HPDE6-E6E7 (cell line): ENCODE measurements at regions not wholly inside any gene's neighbourhood (a gene's known extent, or its start where the extent isn't known, plus 50 kb on each side); places are given as distances from the start of the nearest gene placed in this dataset.
"Not testable (repeated sequence)": the region's sequence is repeated elsewhere in the genome, so short reads cannot be mapped to it uniquely, and the experiment has no call there.

Source experiments
- DNase-seq: peaks from one replicate; pipeline ENCODE4 v3.0.0; 2011; ENCODE audit warnings: missing footprints; ENCODE audit errors: extremely low spot score

DNA sequence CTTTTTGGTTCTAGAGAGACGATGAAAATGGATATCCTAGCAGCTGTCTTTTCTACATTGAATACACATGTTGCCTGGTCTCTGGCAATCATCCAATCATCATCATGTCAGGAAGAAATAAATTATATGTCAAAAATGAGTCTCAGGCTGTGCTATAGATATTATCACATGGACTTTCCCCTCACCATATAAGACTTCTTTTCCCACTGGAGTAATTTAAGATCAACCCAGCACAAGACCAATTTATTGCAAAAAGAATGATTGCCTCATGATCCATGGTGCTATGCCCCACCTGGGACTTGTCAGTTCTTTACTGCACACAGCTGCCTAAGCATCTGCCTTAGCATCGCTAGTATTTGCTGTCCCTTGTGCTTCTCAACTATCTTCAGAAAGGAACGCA lies 783.7 kb upstream of the TMEFF2 start:
- no peak for DNase-seq

DNA sequence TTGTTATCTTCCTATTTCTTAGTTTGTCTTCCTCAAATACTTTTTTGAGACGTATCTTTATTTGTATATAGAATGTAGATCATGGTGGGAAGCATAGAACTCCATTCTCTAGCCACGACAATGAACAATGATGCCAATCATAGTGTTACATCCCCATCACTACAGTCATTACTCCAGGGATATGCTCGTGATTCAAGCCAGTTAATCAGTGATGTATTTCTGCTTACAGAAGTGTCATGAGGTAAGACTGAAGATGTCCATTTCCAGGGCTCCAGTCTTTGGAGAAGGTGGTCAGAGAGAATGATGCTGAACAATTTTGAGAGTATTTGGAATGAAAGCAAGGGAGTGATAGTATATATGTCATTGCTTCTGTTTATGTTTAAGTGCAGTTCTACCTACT lies 777.2 kb upstream of the TMEFF2 start:
- DNase-seq, result no peak

DNA sequence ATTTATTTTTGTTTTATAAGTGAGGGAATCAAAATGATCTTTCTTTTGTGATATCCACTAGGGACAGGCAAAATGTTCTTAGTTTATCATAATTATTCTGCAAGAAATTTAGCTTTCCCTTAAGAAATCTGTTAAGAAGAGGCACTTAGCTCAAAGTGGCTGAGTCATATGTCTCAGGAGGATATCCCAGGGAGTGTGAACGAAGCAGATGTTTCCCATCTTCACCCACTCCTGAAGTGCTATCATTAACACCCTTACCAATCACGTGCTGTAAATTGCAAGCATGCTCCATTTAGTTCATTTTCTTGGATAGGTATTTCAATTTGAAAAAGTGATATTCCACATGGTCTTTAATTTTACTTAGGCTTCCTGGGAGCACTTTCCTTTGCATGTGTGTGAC lies 774.3 kb upstream of the TMEFF2 start:
- no peak for DNase-seq

DNA sequence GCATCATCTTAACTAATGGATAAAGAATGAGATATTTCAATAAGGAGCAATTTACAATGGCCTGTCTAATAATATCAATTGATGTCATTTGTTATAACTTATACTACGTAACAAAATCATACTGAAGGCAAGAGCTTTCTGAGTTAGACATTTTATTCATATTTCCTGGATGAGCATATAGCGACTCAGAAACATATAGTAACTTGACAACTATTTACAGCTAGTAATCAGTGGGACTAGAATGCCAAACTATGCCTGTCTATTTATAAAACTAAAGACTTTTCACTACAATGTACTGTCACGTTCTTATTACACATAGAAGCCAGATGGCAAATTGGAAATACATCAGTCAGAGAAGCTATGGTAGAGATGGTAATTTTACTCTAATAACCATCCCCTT lies 766.2 kb upstream of the TMEFF2 start:
- DNase-seq, result no peak

DNA sequence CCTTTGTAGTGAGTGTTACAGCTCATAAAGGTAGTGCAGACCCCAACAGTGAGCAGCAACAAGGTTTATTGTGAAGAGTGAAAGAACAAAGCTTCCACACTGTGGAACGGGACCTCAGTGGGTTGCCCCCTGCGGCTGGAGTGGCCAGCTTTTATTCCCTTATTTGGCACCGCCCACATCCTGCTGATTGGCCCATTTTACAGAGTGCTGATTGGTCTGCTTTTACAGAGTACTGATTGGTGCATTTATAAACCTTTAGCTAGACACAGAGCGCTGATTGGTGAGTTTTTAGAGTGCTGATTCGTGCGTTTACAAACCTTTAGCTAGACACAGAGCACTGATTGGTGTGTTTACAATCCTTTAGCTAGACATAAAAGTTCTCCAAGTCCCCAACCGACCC lies 763.9 kb upstream of the TMEFF2 start:
- DNase-seq, result not testable (repeated sequence)

DNA sequence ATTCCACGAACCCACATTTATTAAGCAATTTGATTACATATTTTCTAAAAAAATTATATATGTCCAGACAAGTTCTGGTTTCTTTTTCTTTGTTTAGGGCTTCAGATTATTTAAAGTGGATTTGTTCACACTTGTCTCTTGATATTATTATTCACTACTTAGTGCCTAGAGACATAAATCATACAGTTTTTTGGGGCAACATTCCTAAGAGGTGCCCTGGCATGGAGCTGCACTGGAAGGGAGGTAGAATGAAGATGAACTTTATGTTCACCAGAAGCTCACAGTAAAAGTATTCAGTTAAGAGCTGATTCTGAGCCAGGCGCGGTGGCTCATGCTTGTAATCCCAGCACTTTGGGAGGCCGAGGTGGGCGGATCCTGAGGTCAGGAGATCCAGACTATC lies 762.7 kb upstream of the TMEFF2 start:
- peak; percentile 46 for DNase-seq

DNA sequence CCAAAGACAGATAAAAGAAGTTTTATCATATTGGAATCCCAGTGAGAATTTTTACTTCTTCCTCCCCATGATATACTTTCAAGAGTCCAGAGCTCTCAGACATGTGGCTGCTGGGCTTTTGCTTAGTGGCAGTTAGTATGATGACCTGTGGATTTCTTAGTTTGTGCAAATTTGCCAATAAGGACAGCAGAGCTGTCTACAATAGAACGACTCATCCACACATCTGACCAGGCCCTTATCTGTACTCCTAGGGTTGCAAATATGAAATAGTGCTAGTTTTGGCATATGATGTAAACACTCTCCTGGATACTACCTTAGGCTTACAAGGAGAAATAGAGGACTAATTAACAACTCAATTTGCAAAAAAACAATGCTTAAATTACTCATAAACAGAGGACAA lies 758.4 kb upstream of the TMEFF2 start:
- no peak for DNase-seq

DNA sequence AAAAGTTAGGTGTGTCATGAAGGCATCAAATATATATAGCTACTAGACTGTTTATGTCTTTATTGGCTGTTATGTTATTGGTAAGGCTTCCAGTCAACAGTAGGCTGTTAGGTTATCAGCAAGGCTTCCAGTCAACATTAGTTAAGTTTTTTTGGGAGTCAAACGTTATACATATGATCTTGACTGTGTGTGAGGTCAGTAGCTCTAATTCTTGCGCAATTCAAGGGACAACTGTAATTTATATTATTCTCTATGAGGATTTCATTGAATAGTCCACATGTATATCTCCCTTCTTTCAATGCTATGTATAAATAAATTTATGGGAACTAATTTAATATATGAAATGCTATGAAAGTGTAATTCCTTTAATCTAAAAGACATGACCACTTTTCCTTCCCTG lies 757.5 kb upstream of the TMEFF2 start:
- DNase-seq, result no peak

DNA sequence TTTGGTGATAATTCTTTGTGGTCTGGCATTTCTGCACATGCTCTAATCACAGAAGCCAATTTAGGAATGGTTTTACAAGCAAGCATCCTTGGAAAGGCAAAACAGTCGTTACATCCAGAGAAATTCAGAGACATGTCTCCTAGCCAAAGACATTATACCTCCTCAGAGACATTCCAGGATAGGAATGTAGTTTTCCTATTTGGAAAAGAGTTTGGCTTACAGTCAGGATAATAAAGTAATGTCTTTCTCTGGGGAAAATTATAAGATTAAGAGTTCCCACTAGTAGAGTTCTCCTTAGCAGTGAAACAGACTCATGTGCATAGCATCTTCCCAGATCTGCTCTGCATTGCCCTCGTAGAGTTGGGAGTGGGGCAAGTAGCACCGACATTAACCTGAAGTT lies 753.6 kb upstream of the TMEFF2 start:
- DNase-seq, result no peak

DNA sequence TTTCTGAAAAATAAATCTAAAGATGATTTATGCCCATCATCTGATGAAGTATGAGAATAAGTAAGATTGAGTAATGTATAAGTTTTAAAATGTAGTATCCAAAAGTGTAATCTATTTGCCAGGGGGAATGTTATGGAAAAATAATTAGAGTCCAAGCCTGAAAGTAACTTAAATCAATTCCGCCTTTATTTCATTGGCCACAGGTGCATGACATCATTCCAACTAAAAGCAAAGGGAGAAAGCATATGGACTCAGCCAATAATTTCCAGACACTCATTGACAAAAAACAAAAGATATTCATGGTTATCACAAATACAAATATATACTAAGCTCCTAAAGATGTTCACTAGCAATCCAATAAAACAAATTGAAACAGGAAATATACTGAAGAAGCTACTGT lies 752.6 kb upstream of the TMEFF2 start:
- DNase-seq, result no peak

DNA sequence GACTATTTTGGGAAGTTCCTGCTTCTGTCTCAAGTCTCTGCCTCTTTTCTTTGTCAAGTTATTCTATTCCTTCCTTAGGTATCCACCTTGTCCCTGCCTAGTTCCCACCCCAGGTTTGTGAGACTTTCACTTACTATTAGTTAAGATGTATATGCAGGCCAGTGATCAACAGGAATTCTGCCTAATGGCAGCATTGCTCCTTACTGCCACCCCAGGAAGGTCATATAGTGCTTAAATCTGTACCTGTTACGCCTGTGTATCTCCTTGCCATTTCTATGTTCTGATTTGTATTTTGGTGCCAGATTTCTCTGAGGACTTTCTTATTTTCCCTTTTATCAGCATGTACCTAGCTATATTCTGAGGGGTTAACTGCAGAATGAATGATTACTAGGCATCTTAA lies 746.0 kb upstream of the TMEFF2 start:
- DNase-seq, result no peak

DNA sequence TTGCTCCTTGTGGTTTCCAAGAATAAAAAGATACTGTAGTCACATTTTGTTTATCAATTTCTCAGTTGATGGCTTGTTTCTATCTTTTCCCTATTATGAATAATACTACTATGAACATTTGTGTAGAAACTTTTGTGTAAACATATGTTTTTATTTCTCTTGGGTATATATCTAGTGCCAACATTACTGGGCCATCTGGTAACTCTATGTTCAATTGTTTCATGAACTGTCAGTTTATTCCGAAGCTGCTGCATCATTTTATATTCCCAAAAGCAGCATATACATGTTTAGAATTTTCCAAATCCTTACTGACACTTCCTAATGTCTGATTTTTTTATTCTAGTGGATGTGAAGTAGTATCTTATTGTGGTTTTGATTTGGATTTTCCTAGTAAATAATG lies 737.6 kb upstream of the TMEFF2 start:
- no peak for DNase-seq

DNA sequence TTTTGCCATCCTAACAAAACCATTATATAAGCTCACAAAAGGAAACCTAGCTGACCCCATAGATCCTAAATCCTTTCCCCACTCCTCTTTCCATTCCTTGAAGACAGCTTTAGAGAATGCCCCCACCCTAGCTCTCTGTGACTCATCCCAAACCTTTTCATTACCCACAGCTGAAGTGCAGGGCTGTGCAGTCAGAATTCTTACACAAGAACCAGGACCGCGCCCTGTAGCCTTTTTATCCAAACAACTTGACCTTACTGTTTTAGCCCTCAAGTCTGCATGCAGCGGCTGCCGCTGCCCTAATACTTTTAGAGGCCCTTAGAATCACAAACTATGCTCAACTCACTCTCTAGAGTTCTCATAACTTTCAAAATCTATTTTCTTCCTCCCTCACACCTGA lies 726.9 kb upstream of the TMEFF2 start:
- DNase-seq, result not testable (repeated sequence)

DNA sequence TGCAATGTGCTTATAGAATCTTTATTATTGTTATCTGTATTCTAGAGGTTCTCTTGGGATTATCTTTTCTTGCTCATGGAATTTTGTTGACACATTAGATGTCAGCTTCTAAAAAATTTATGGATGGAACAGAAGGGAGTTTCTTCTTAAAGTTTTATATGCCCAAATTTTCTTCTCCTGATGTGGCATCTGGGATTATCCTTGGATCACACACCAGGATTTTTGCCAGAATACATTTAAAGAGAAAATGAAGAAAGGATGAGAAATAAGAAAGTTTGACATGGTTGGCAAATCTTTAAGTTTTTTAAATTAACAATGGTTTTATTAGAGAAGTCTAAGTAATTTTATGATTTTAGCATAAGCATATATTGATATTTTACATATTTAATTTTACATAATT lies 706.7 kb upstream of the TMEFF2 start:
- DNase-seq, result no peak

DNA sequence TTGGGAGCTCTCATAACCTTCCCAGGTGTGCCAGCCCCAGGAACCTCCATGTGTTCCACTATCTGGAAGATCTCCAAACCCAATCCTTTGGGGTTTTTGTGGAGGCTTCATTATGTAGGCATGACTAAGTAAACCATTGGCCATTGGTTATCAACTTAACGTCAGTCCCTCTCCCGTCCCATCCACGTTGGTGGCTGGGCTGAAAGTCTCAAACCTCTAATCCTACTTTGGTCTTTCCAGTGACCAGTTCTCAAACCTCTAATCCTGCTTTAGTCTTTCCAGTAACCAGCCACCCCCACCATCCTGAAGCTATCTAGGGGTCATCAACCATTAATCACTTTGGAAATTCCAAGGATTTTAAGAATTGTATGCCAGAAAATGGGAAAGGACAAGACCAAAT lies 704.7 kb upstream of the TMEFF2 start:
- DNase-seq, result no peak

DNA sequence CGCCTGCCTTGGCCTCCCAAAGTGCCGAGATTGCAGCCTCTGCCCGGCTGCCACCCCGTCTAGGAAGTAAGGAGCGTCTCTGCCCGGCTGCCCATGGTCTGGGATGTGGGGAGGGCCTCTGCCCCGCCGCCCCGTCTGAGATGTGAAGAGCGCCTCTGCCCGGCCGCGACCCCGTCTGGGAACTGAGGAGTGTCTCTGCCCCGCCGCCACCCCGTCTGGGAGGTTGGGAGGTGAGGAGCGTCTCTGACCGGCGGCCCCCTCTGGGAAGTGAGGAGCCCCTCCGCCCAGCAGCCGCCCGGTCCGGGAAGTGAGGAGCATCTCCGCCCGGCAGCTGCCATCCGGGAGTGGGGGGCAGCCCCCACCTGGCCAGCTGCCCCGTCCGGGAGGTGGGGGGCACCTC lies 699.2 kb upstream of the TMEFF2 start:
- not testable (repeated sequence) for DNase-seq

DNA sequence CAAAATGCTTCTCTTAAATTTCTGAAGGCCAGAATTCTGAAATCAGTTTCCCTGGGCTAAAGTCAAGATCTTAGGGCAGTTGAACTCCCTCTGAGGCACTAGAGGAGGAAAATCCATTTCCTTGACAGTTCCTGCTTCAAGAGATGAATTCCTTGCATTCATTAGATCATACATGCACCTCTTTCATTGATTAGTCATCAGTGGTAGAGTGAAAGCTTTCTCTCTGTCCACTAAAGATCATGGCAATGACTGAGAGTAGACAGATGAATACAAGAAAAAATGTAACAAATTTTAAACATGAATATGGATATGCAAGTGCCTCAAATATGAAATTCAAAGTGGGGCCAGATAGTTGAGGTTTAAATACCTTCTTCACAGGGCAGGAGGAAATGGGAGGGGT lies 693.4 kb upstream of the TMEFF2 start:
- DNase-seq, result no peak

DNA sequence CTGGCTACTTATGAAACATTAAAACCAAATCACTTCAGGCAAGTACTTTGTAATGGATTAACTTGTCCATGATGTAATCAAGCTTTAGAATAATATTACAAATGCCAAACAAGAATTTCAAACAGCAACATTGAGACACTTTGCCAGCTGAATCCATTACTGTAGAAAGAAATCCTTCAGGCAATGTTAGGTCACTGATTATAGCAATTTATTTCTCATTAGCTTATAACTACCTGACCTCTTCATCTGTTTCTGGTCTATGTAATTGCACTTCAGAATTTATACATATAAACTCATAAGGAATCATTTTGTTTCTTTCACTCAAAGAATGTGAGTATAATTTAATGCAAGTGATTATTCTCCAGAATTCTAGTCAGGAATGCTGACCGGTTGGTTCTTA lies 692.6 kb upstream of the TMEFF2 start:
- DNase-seq, result no peak

DNA sequence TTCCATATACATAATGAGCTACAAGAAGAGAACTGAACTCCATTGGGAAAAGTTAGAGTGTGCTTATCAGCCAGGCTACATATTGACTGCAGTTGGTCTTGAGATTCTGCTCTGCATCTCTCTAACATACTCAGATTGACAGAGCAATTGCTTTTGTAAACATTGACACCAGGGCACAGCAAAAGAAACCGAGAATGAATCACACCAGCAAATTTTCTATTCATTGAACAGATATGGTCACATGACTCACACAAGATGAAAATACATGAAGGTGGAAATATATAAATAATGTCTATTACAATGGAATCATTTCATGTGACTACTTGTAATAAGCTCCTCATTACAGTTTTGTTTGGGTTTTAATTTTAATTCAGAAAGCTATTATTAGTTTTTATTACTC lies 691.9 kb upstream of the TMEFF2 start:
- peak; percentile 8 for DNase-seq

DNA sequence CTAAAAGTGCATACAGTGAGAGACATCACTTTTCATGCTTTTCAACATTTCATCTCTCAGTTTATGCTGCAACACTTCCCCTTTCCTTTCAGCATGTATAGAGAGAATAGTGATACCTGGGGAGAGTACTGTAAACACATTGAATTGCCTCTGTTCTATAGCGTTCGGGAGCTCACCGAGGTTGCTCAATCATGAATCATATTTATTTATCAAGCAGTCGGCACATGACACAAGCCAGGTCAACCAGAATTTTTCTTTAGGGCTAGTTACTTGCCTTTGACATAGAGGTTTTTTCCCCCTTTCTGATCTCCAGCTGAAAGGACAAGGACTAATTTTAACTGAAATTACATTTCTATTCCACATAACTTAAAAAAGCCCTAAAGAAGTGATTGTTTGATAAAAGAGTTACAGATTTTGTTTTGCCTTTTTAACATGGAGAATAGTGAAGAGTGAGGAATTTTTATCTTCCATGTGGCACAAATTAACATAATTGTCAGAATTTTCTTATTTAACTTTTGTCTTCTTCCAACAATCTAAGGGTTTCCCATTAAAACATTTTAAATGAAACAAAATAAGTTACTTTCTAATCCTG lies 690.9 kb upstream of the TMEFF2 start:
- peak; percentile 27 for DNase-seq

DNA sequence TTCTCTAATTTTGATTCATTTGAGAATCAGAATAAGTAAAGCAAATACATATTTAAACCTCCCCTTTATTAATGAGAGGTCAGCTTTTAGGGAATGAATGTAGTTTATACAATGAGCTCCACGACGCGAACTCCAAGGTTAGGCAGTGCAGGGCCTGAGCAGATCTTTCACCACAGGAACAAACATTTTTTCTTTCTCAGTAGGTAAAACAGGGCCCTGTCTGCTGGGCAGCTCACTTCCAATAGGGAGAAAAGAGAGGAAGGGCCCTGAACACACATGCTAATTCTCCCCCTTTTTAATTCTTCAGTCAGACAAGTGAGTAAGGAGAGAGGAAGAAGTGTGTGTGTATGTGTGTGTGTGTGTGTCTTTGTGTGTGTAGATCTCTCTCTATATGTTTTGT lies 682.4 kb upstream of the TMEFF2 start:
- no peak for DNase-seq

DNA sequence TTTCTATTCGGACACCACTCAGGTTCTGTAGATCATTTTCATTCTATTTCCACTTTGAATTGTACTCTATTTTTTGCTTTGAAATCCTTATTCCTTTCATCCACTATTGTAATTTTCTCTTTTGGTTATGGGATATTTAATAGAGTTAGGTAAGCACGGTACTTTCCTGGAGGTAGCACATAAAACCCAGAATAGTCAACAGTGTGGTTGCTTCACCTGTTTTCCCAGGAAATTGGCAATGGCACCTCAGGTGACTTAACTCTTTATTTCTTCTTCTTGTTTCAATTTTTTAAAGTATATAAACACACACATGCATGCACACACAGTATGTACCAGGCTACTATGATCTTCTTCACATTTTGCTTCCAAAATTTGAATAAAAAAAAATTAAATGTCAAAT lies 682.0 kb upstream of the TMEFF2 start:
- DNase-seq, result no peak

DNA sequence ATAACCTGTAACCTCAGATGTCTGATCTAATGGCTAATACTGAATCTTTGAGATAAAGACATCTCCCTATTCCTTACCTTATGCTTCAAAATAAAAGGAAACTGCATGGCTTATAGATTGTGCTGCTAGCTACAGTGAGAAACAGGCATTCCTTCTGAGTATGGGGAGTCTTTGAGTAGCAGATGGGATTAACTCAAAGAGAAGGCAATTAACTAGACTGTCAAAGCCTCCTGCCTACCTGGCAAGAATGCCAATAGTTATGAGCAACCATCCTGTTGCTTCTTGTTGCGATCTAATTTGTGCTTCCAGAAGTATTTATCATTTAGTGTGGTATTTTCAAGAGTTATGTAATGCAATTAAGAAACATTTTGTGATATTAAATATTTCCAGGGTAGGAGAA lies 660.0 kb upstream of the TMEFF2 start:
- no peak for DNase-seq

DNA sequence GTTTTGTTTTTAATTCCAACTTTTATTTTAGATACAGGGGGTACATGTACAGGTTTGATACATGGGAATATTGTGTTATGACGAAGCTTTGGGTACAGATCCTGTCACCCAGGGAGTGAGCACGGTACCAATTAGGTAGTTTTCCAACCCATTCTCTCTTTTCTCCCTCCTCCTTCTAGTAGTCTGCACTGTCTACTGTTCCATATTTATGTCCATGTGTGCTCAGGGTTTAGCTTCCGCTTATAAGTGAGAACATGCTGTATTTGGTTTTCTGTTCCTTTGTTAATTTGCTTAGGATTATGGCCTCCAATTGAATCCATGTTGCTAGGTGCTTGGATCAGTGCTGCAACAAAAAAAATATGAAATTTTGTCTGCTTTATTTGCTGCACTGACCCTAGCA lies 659.3 kb upstream of the TMEFF2 start:
- DNase-seq, result no peak

DNA sequence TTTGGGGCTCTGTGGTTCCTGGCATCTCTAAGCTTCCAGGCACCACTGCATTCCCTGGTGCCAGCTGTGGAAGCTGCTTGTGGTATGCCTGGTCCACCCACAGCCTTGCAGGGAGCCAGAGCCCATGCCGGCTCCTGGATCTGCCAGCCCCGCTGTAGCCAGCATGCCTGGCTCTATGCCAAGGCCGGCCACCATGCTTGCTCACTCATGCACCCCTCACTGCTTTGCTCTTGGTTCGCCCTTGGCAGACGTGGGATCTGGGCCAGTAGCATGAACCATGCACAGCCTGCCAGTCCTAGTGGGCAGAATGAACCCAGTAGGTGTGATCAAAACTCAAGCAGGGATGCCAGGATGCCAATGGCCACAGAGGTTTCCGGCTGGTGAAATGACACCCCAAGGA lies 634.2 kb upstream of the TMEFF2 start:
- no peak for DNase-seq
